Ovary (tissue), 7 donors: ENCODE measurements at regions not wholly inside any gene's neighbourhood (a gene's known extent, or its start where the extent isn't known, plus 50 kb on each side); places are given as distances from the start of the nearest gene placed in this dataset.

Experiments
- DNase-seq, 5 donors: peaks; one replicate each; pipeline ENCODE4 v3.0.0-alpha.2; 2019 to 2020
- H3K27ac ChIP-seq, 2 donors: fragments of 200-600 bp; one replicate each; pipeline versions ENCODE4 v1.5.1 to v1.8.0; 2019 to 2022
- H3K27me3 ChIP-seq: fragments of 200-600 bp; one replicate; pipeline ENCODE4 v1.8.0; 2022
- H3K36me3 ChIP-seq: fragments of 200-600 bp; sonication (generic); one replicate; pipeline ENCODE4 v1.5.1; 2019
- H3K4me1 ChIP-seq: one replicate; pipeline ENCODE4 v1.8.1; 2013; ENCODE audit warnings: mild to moderate bottlenecking, moderate library complexity; ENCODE audit not compliant: insufficient read depth
- H3K4me3 ChIP-seq: fragments of 200-600 bp; sonication (generic); one replicate; pipeline ENCODE4 v1.5.1; 2017
- H3K9me3 ChIP-seq, 2 donors: fragments of 200-600 bp in 1 of 2; sonication (generic) in 1 of 2; one replicate each; pipeline versions ENCODE4 v1.5.1 to v1.8.1; 2013 to 2019; ENCODE audit warnings: mild to moderate bottlenecking in 1 of 2, moderate library complexity in 1 of 2
- EP300 ChIP-seq: sonication (generic); formaldehyde crosslinking; IDR thresholded peaks from one replicate; pipeline ENCODE4 v1.6.1; 2017; ENCODE audit warnings: antibody characterized with exemption
- POLR2A ChIP-seq: fragments of 450-650 bp; IDR thresholded peaks from one replicate; pipeline ENCODE4 v1.6.1; 2017; ENCODE audit warnings: antibody characterized with exemption, mild to moderate bottlenecking, moderate library complexity
- WGBS, 3 donors: extraction: QIAGEN DNeasy Blood & Tissue Kit in 1 of 3; methylation state at CpG; one replicate each; pipeline versions ENCODE4 v1.1.5 to v1.1.7; 2013 to 2017; 5-methylcytosine and 5-hydroxymethylcytosine counted together
- intact Hi-C, 4 donors: fragments of 100-400 bp; cut with DNase I; formaldehyde crosslinking; loops; one replicate each; pipeline versions ENCODE4 v1.11.0 to v1.15.1; 2022 to 2023
- TF ChIP-seq, protein P1 (sequence below), 3 donors: fragments of 450-650 bp in 2 of 3; fragments of 200-600 bp in 1 of 3; IDR thresholded peaks; one replicate each; pipeline versions ENCODE4 v1.5.1 to v1.8.0; 2016 to 2022; ENCODE audit warnings: antibody characterized with exemption in 3 of 3, mild to moderate bottlenecking in 1 of 3
- donor health status: DM: no; HTN: no; CAD: no; lungs with moderate emphysema.
- donor health status: DM: no; HTN: no; CAD: no.
- donor health status: Bipolar disorder and iron deficiency.
- donor health status: DM: no; HTN: no; CAD: no.
- donor health status: DM: yes; HTN: yes; CAD: no.

DNA sequence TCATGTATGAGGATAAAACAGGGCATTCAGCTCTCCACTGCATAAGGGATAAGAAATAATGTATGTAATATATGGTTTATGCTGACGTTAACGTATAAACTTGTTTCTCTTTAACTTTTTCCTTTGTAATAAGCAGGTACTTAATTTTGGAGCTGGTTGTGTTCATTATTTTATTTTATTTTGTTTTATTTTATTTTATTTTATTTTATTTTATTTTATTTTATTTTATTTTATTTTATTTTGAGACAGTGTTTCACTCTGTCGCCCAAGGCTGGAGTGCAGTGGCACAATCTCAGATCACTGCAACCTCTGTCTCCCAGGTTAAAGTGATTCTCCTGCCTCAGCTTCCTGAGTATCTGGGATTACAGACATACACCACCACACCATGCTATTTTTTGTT lies 1932.6 kb upstream of the TENM3 start:
- WGBS, 3 donors, result 92 to 95% (median 94%) methylated on average over 3 of the region's 3 CpGs
- intact Hi-C loops, result no loop called here
- no peaks in the 10 kb centered on the region for H3K27me3 ChIP-seq
- H3K36me3 ChIP-seq, result no peaks in the 10 kb centered on the region
- no peak overlapping the region for H3K27ac ChIP-seq
- no peaks in the 10 kb centered on the region for H3K4me1 ChIP-seq
- no peak for TF ChIP-seq POLR2A
- TF ChIP-seq EP300, result no peak
- TF ChIP-seq, protein P1, sequence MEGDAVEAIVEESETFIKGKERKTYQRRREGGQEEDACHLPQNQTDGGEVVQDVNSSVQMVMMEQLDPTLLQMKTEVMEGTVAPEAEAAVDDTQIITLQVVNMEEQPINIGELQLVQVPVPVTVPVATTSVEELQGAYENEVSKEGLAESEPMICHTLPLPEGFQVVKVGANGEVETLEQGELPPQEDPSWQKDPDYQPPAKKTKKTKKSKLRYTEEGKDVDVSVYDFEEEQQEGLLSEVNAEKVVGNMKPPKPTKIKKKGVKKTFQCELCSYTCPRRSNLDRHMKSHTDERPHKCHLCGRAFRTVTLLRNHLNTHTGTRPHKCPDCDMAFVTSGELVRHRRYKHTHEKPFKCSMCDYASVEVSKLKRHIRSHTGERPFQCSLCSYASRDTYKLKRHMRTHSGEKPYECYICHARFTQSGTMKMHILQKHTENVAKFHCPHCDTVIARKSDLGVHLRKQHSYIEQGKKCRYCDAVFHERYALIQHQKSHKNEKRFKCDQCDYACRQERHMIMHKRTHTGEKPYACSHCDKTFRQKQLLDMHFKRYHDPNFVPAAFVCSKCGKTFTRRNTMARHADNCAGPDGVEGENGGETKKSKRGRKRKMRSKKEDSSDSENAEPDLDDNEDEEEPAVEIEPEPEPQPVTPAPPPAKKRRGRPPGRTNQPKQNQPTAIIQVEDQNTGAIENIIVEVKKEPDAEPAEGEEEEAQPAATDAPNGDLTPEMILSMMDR (IDR thresholded peaks at IDR 0.05), result no peak
- no peak for DNase-seq
- no peak overlapping the region for H3K4me3 ChIP-seq
- no peaks in the 10 kb centered on the region for H3K9me3 ChIP-seq

- DNase-seq, result no peak
- intact Hi-C loops, result no loop called here
- no peaks in the 10 kb centered on the region for H3K27me3 ChIP-seq
- no peaks in the 10 kb centered on the region for H3K9me3 ChIP-seq
- TF ChIP-seq POLR2A (no peak), EP300 (no peak)
- TF ChIP-seq, protein P1 (IDR thresholded peaks at IDR 0.05), result no peak
- H3K4me3 ChIP-seq, result no peak overlapping the region
- no peaks in the 10 kb centered on the region for H3K4me1 ChIP-seq
- H3K27ac ChIP-seq, result no peak overlapping the region
- WGBS, 3 donors, result 55 to 78% (median 55%) methylated on average over 5 of the region's 5 CpGs
- no peaks in the 10 kb centered on the region for H3K36me3 ChIP-seq
Measured at GRCh38 chr4:180314972-180315371, 1928.2 kb upstream of the TENM3 start.

- WGBS, 3 donors, result 62 to 67% (median 66%) methylated on average over 2 of the region's 2 CpGs
Measured at GRCh38 chr4:180330521-180330920, 1912.7 kb upstream of the TENM3 start.

GRCh38 chr4:180333162-180333561 lies 1910.0 kb upstream of the TENM3 start:
- Histone ChIP-seq H3K4me1 (no peaks in the 10 kb centered on the region), H3K9me3 (no peaks in the 10 kb centered on the region), H3K27ac (no peak overlapping the region), H3K27me3 (no peaks in the 10 kb centered on the region), H3K36me3 (no peaks in the 10 kb centered on the region), H3K4me3 (no peak overlapping the region)
- TF ChIP-seq EP300 (no peak), POLR2A (no peak)
- TF ChIP-seq, protein P1 (IDR thresholded peaks at IDR 0.05), result no peak
- no peak for DNase-seq
- 83 to 88% (median 88%) methylated on average over 4 of the region's 4 CpGs for WGBS, 3 donors
- intact Hi-C loops, result no loop called here

More at GRCh38 chr4:180330521-180330920, 1912.7 kb upstream of the TENM3 start:
- no peak for TF ChIP-seq EP300
- Histone ChIP-seq H3K36me3 (no peaks in the 10 kb centered on the region), H3K9me3 (no peaks in the 10 kb centered on the region), H3K4me3 (no peak overlapping the region), H3K4me1 (no peaks in the 10 kb centered on the region), H3K27me3 (no peaks in the 10 kb centered on the region), H3K27ac (no peak overlapping the region)
- no peak for DNase-seq
- intact Hi-C loops, result no loop called here

DNA sequence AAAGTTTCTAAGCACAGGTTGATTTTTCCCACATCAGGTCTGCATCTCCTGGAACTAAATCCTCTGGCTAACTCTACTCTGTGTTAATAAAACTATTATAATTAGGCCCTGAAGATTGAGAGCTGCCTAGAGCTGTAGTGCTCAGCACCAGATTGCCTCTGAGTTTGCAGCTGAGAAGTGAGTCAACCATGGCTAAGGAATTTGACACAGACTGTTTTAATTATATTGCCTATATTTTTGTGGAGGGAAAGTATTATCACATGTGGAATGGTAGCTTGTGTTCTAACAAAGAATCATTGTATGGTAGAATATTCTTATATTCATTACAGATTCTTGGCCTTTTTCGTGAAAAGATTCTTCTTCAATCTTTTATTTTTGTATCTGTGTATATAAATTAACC lies 1907.6 kb upstream of the TENM3 start:
- TF ChIP-seq EP300 (no peak), POLR2A (no peak)
- TF ChIP-seq, protein P1 (IDR thresholded peaks at IDR 0.05), result no peak
- no peak overlapping the region for H3K27ac ChIP-seq
- H3K9me3 ChIP-seq, result no peaks in the 10 kb centered on the region
- H3K27me3 ChIP-seq, result no peaks in the 10 kb centered on the region
- no peaks in the 10 kb centered on the region for H3K36me3 ChIP-seq
- DNase-seq, result no peak
- 0 to 87% (median 78%) methylated on average over 1 of the region's 1 CpG for WGBS, 3 donors
- no peaks in the 10 kb centered on the region for H3K4me1 ChIP-seq
- intact Hi-C loops, result no loop called here
- no peak overlapping the region for H3K4me3 ChIP-seq
